Liver (tissue), 3 donors: ENCODE measurements at regions not wholly inside any gene's neighbourhood (a gene's known extent, or its start where the extent isn't known, plus 50 kb on each side); places are given as distances from the start of the nearest gene placed in this dataset.

ENCODE experiments used
- EGR1 ChIP-seq, 2 donors: IDR thresholded peaks; 2 replicates each; pipeline ENCODE4 v1.6.1; 2016 to 2018; ENCODE audit warnings: antibody characterized with exemption in 2 of 2, low read depth in 2 of 2
- REST ChIP-seq: IDR thresholded peaks from 2 replicates; pipeline ENCODE4 v1.6.1; 2016; ENCODE audit warnings: antibody characterized with exemption, mild to moderate bottlenecking
- TF ChIP-seq, protein P1 (sequence below): fragments of 150-350 bp; IDR thresholded peaks from 2 replicates; pipeline ENCODE4 v1.5.1; 2017; ENCODE audit warnings: improper control_type of control experiment, low read depth, low read length; ENCODE audit not compliant: missing input control
- TF ChIP-seq, protein P2 (sequence below): IDR thresholded peaks from 2 replicates; pipeline ENCODE4 v1.6.1; 2016; ENCODE audit warnings: antibody characterized with exemption
- donor health status: healthy.
- donor health status: healthy.

GRCh38 chr3:44028-44676 lies 152.4 kb upstream of the CHL1 start:
- TF ChIP-seq, protein P1, sequence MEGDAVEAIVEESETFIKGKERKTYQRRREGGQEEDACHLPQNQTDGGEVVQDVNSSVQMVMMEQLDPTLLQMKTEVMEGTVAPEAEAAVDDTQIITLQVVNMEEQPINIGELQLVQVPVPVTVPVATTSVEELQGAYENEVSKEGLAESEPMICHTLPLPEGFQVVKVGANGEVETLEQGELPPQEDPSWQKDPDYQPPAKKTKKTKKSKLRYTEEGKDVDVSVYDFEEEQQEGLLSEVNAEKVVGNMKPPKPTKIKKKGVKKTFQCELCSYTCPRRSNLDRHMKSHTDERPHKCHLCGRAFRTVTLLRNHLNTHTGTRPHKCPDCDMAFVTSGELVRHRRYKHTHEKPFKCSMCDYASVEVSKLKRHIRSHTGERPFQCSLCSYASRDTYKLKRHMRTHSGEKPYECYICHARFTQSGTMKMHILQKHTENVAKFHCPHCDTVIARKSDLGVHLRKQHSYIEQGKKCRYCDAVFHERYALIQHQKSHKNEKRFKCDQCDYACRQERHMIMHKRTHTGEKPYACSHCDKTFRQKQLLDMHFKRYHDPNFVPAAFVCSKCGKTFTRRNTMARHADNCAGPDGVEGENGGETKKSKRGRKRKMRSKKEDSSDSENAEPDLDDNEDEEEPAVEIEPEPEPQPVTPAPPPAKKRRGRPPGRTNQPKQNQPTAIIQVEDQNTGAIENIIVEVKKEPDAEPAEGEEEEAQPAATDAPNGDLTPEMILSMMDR = no peak
- TF ChIP-seq, protein P2, sequence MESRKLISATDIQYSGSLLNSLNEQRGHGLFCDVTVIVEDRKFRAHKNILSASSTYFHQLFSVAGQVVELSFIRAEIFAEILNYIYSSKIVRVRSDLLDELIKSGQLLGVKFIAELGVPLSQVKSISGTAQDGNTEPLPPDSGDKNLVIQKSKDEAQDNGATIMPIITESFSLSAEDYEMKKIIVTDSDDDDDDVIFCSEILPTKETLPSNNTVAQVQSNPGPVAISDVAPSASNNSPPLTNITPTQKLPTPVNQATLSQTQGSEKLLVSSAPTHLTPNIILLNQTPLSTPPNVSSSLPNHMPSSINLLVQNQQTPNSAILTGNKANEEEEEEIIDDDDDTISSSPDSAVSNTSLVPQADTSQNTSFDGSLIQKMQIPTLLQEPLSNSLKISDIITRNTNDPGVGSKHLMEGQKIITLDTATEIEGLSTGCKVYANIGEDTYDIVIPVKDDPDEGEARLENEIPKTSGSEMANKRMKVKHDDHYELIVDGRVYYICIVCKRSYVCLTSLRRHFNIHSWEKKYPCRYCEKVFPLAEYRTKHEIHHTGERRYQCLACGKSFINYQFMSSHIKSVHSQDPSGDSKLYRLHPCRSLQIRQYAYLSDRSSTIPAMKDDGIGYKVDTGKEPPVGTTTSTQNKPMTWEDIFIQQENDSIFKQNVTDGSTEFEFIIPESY = no peak
- TF ChIP-seq REST (no peak), EGR1 (IDR thresholded peaks at IDR 0.05; ENCODE audit: low read depth in 2 of 2) (no peak)
